HepG2 (cell line): ENCODE measurements at regions not wholly inside any gene's neighbourhood (a gene's known extent, or its start where the extent isn't known, plus 50 kb on each side); places are given as distances from the start of the nearest gene placed in this dataset.
A peak's percentile ranks its signal among the peaks of the same experiment; 100 is the strongest.

Experiments
- ATAC-seq: fragments of 200-7000 bp; cut with Tn5 transposase; 3 replicates; pipeline ENCODE4 v1.9.1; 2020; ENCODE audit warnings: mild to moderate bottlenecking, moderate library complexity
- BruUV-seq: library from RNA; stranded (reverse); fragments of 400-500 nt; replicated peaks from 2 replicates; lab custom pipeline; 2021; lab: Mats Ljungman, UMichigan
- CTCF ChIA-PET: fragments of 300-600 bp; formaldehyde crosslinking; extraction: SDS; loops from one replicate; lab custom pipeline; 2021; ENCODE audit warnings: low total read pairs, inconsistent platforms, low intra/inter-chr PET ratio; lab: Yijun Ruan, JAX
- POLR2A ChIA-PET: fragments of 350-600 bp; sonication (Branson Sonifier 250); formaldehyde crosslinking; loops from one replicate; lab custom pipeline; 2020; ENCODE audit warnings: antibody characterized with exemption, inconsistent platforms; lab: Yijun Ruan, JAX
- DNase-seq: peaks from one replicate; pipeline ENCODE4 v3.0.0-alpha.2; 2015; ENCODE audit warnings: low spot score
- FAIRE-seq: peaks from 3 replicates; lab custom pipeline; 2011; peaks lifted over from hg19 to GRCh38; lab: Jason Lieb, UNC
- H2AFZ ChIP-seq: one replicate; pipeline ENCODE4 v1.6.1; 2011; ENCODE audit warnings: low read length, inconsistent platforms
- H3K27ac ChIP-seq: fragments of 300-600 bp; 3 replicates; pipeline ENCODE4 v1.8.0; 2011; ENCODE audit warnings: mixed run types, mild to moderate bottlenecking, mixed read lengths, low read length, inconsistent platforms; ENCODE audit not compliant: insufficient read depth; ENCODE audit errors: extremely low read length
- H3K27me3 ChIP-seq, 2 experiments: fragments of 200-600 bp in 1 of 2; 2 replicates in 1 of 2; 3 replicates in 1 of 2; pipeline versions ENCODE4 v1.6.0 to v1.8.0; 2011; ENCODE audit warnings: low read length in 2 of 2, mild to moderate bottlenecking in 2 of 2, moderate library complexity in 2 of 2, inconsistent platforms in 1 of 2; ENCODE audit not compliant: insufficient read depth in 2 of 2, control insufficient read depth in 1 of 2
- H3K36me3 ChIP-seq, 2 experiments: fragments of 200-600 bp in 1 of 2; replicated peaks in 1 of 2; 2 replicates in 1 of 2; 3 replicates in 1 of 2; pipeline versions ENCODE4 v1.5.1 to v1.8.0; 2011; ENCODE audit warnings: low read length in 2 of 2, inconsistent platforms in 1 of 2; ENCODE audit not compliant: insufficient read depth in 2 of 2, control insufficient read depth in 1 of 2
- H3K4me1 ChIP-seq: 2 replicates; pipeline ENCODE4 v1.5.1; 2012; ENCODE audit warnings: low read length, inconsistent platforms; ENCODE audit not compliant: insufficient read depth
- H3K4me2 ChIP-seq: 2 replicates; pipeline ENCODE4 v1.6.0; 2011; ENCODE audit warnings: low read depth, low read length, inconsistent platforms
- H3K4me3 ChIP-seq, 3 experiments: fragments of 200-600 bp in 1 of 3; sonication (generic), shearing (Covaris generic) in 1 of 3; replicated peaks in 1 of 3; 2 replicates each; pipeline ENCODE4 v1.5.1; 2011 to 2016; ENCODE audit warnings: low read length in 3 of 3, inconsistent platforms in 2 of 3, low read depth in 2 of 3, mild to moderate bottlenecking in 2 of 3, control low read depth in 1 of 3, mixed read lengths in 1 of 3; ENCODE audit not compliant: insufficient read depth in 1 of 3
- H3K79me2 ChIP-seq: one replicate; pipeline ENCODE4 v1.6.1; 2011; ENCODE audit warnings: low read length, inconsistent platforms; ENCODE audit not compliant: insufficient read depth
- H3K9ac ChIP-seq: 2 replicates; pipeline ENCODE4 v1.6.0; 2011; ENCODE audit warnings: mild to moderate bottlenecking, low read depth, low read length, inconsistent platforms; ENCODE audit not compliant: insufficient read depth
- H3K9me3 ChIP-seq: 2 replicates; pipeline ENCODE4 v1.5.1; 2012; ENCODE audit warnings: mild to moderate bottlenecking, low read length
- H4K20me1 ChIP-seq: 2 replicates; pipeline ENCODE4 v1.6.0; 2011; ENCODE audit warnings: inconsistent platforms, mild to moderate bottlenecking, low read length, moderate library complexity; ENCODE audit not compliant: insufficient read depth
- ARNT ChIP-seq: fragments of 450-650 bp; IDR thresholded peaks from 2 replicates; pipeline ENCODE4 v1.6.1; 2017
- HOXD1 ChIP-seq: sonication (generic); formaldehyde crosslinking; IDR thresholded peaks from 2 replicates; pipeline ENCODE4 v1.5.0; 2020; ENCODE audit warnings: missing genetic modification reagents
- KLF9 ChIP-seq: IDR thresholded peaks from 2 replicates; pipeline ENCODE4 v1.6.1; 2016; ENCODE audit warnings: low read depth
- NFYC ChIP-seq: IDR thresholded peaks from 2 replicates; pipeline ENCODE4 v1.6.1; 2016; ENCODE audit warnings: missing genetic modification reagents, missing compliant biosample characterization
- PHF5A ChIP-seq: IDR thresholded peaks from one replicate; pipeline ENCODE4 v1.6.1; 2018; ENCODE audit warnings: low read depth, missing genetic modification reagents; ENCODE audit not compliant: unreplicated experiment
- SOX6 ChIP-seq, 2 experiments: fragments of 450-650 bp in 1 of 2; sonication (generic) in 1 of 2; formaldehyde crosslinking in 1 of 2; IDR thresholded peaks; 2 replicates each; pipeline versions ENCODE4 v1.4.0 to v1.6.1; 2017 to 2020; ENCODE audit warnings: antibody characterized with exemption in 1 of 2, mild to moderate bottlenecking in 1 of 2, missing genetic modification reagents in 1 of 2
- SP4 ChIP-seq: sonication (generic); formaldehyde crosslinking; IDR thresholded peaks from 2 replicates; pipeline ENCODE4 v1.8.1; 2023; ENCODE audit warnings: mild to moderate bottlenecking, missing genetic modification reagents
- ZNF530 ChIP-seq: sonication (generic); formaldehyde crosslinking; IDR thresholded peaks from 2 replicates; pipeline ENCODE4 v1.5.0; 2020; ENCODE audit warnings: low read depth, mild to moderate bottlenecking, missing genetic modification reagents
- WGBS: methylation state at CpG from one replicate; pipeline ENCODE4 v1.1.6; 2017; ENCODE audit warnings: low lambda C conversion rate; 5-methylcytosine and 5-hydroxymethylcytosine counted together
- in situ Hi-C: cut with HindIII; loops from 2 replicates; pipeline ENCODE4 v1.10.0; 2017; ENCODE audit warnings: low pct_unique_long_range_greater_than_20kb; ENCODE audit not compliant: extremely low pct_ligation_motif_present
- intact Hi-C: fragments of 100-400 bp; cut with micrococcal nuclease; formaldehyde crosslinking; loops from one replicate; pipeline ENCODE4 v1.10.0; 2022; ENCODE audit not compliant: unreplicated experiment
- TF ChIP-seq, protein P1 (sequence below): sonication (generic); formaldehyde crosslinking; IDR thresholded peaks from 2 replicates; pipeline ENCODE4 v1.5.0; 2020; ENCODE audit warnings: mild to moderate bottlenecking, missing genetic modification reagents, borderline replicate concordance
- TF ChIP-seq, protein P2 (sequence below): fragments of 450-650 bp; IDR thresholded peaks from 2 replicates; pipeline ENCODE4 v1.6.1; 2016
- TF ChIP-seq, protein P3 (sequence below): sonication (generic); formaldehyde crosslinking; IDR thresholded peaks from 2 replicates; pipeline ENCODE4 v1.5.0; 2020; ENCODE audit warnings: missing genetic modification reagents, mild to moderate bottlenecking, borderline replicate concordance
- TF ChIP-seq, protein P4 (sequence below): IDR thresholded peaks from 2 replicates; pipeline ENCODE4 v1.6.1; 2016; ENCODE audit warnings: low read depth, missing genetic modification reagents, missing compliant biosample characterization

DNA sequence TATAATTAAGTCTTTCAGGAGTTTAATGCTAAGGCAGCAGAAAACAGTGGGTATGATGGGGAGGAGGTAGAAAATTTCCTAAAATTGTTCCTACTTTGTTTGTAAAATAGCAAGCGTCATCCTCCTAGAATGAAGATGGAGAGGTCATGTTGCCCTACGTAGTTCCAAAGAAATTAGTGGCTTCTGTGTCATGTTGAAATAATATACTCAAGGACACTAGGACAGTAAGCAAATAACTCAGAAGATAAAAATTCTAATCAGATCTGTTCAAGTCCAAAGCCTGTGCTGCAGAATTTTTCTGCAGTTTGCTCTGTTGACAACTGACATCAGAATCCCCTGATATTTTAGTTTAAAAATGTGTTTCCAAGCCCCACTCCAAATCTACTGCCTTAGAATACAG is 486.3 kb downstream of the DIRAS2 start (continued):
- TF ChIP-seq SOX6 (IDR thresholded peaks at IDR 0.05), result no peak
- TF ChIP-seq SOX6 (CRISPR knock-in tag; IDR thresholded peaks at IDR 0.05), result no peak
- TF ChIP-seq, protein P1, sequence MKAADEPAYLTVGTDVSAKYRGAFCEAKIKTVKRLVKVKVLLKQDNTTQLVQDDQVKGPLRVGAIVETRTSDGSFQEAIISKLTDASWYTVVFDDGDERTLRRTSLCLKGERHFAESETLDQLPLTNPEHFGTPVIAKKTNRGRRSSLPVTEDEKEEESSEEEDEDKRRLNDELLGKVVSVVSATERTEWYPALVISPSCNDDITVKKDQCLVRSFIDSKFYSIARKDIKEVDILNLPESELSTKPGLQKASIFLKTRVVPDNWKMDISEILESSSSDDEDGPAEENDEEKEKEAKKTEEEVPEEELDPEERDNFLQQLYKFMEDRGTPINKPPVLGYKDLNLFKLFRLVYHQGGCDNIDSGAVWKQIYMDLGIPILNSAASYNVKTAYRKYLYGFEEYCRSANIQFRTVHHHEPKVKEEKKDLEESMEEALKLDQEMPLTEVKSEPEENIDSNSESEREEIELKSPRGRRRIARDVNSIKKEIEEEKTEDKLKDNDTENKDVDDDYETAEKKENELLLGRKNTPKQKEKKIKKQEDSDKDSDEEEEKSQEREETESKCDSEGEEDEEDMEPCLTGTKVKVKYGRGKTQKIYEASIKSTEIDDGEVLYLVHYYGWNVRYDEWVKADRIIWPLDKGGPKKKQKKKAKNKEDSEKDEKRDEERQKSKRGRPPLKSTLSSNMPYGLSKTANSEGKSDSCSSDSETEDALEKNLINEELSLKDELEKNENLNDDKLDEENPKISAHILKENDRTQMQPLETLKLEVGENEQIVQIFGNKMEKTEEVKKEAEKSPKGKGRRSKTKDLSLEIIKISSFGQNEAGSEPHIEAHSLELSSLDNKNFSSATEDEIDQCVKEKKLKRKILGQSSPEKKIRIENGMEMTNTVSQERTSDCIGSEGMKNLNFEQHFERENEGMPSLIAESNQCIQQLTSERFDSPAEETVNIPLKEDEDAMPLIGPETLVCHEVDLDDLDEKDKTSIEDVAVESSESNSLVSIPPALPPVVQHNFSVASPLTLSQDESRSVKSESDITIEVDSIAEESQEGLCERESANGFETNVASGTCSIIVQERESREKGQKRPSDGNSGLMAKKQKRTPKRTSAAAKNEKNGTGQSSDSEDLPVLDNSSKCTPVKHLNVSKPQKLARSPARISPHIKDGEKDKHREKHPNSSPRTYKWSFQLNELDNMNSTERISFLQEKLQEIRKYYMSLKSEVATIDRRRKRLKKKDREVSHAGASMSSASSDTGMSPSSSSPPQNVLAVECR (CRISPR knock-in tag), result no peak
- TF ChIP-seq PHF5A (CRISPR knock-in tag), result no peak

DNA sequence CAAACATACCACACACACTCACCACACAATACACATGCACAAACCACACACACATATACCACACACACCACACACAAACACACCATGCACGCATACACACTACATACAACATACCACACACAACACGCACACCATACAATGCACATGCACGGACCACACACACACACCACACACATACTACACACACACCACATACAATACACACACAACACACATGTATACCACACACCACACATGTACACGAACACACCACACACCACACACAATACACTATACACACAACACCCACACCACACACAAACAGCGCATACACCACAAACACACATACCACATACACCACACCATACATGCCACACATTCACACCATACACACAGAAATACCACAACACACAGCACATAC is 480.3 kb downstream of the DIRAS2 start:
- no peaks in the 10 kb centered on the region for H3K4me1 ChIP-seq
- no peak overlapping the region for H3K9ac ChIP-seq
- DNase-seq (no peak), ATAC-seq (no peak), FAIRE-seq (no peak)
- H3K79me2 ChIP-seq, result no peaks in the 10 kb centered on the region
- no peaks in the 10 kb centered on the region for H3K9me3 ChIP-seq
- no peaks in the 10 kb centered on the region for H3K36me3 ChIP-seq
- H2AFZ ChIP-seq, result no peak overlapping the region
- no peak overlapping the region for H3K4me2 ChIP-seq
- no TSS peak for BruUV-seq
- 60% methylated on average over 5 of the region's 5 CpGs for WGBS
- ChIA-PET CTCF (no interaction called here), POLR2A (no interaction called here)
- no peak overlapping the region for H3K4me3 ChIP-seq
- in situ Hi-C loops (no loop called here), intact Hi-C loops (no loop called here)
- H3K27ac ChIP-seq, result no peak overlapping the region
- no peaks in the 10 kb centered on the region for H3K27me3 ChIP-seq
- no peaks in the 10 kb centered on the region for H4K20me1 ChIP-seq
- no peak for TF ChIP-seq NFYC (CRISPR knock-in tag)
- no peak for TF ChIP-seq ZNF530 (CRISPR knock-in tag)
- no peak for TF ChIP-seq KLF9 (CRISPR knock-in tag)
- TF ChIP-seq, protein P2, sequence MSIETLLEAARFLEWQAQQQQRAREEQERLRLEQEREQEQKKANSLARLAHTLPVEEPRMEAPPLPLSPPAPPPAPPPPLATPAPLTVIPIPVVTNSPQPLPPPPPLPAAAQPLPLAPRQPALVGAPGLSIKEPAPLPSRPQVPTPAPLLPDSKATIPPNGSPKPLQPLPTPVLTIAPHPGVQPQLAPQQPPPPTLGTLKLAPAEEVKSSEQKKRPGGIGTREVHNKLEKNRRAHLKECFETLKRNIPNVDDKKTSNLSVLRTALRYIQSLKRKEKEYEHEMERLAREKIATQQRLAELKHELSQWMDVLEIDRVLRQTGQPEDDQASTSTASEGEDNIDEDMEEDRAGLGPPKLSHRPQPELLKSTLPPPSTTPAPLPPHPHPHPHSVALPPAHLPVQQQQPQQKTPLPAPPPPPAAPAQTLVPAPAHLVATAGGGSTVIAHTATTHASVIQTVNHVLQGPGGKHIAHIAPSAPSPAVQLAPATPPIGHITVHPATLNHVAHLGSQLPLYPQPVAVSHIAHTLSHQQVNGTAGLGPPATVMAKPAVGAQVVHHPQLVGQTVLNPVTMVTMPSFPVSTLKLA, result peak; percentile 68
- no peak for TF ChIP-seq SP4
- no peak for TF ChIP-seq HOXD1 (CRISPR knock-in tag)
- TF ChIP-seq ARNT, result 0 out of 2 replicates have a peak, but pooled peaks have one; percentile 26
- TF ChIP-seq, protein P3, sequence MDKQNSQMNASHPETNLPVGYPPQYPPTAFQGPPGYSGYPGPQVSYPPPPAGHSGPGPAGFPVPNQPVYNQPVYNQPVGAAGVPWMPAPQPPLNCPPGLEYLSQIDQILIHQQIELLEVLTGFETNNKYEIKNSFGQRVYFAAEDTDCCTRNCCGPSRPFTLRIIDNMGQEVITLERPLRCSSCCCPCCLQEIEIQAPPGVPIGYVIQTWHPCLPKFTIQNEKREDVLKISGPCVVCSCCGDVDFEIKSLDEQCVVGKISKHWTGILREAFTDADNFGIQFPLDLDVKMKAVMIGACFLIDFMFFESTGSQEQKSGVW, result no peak
- TF ChIP-seq, protein P4, sequence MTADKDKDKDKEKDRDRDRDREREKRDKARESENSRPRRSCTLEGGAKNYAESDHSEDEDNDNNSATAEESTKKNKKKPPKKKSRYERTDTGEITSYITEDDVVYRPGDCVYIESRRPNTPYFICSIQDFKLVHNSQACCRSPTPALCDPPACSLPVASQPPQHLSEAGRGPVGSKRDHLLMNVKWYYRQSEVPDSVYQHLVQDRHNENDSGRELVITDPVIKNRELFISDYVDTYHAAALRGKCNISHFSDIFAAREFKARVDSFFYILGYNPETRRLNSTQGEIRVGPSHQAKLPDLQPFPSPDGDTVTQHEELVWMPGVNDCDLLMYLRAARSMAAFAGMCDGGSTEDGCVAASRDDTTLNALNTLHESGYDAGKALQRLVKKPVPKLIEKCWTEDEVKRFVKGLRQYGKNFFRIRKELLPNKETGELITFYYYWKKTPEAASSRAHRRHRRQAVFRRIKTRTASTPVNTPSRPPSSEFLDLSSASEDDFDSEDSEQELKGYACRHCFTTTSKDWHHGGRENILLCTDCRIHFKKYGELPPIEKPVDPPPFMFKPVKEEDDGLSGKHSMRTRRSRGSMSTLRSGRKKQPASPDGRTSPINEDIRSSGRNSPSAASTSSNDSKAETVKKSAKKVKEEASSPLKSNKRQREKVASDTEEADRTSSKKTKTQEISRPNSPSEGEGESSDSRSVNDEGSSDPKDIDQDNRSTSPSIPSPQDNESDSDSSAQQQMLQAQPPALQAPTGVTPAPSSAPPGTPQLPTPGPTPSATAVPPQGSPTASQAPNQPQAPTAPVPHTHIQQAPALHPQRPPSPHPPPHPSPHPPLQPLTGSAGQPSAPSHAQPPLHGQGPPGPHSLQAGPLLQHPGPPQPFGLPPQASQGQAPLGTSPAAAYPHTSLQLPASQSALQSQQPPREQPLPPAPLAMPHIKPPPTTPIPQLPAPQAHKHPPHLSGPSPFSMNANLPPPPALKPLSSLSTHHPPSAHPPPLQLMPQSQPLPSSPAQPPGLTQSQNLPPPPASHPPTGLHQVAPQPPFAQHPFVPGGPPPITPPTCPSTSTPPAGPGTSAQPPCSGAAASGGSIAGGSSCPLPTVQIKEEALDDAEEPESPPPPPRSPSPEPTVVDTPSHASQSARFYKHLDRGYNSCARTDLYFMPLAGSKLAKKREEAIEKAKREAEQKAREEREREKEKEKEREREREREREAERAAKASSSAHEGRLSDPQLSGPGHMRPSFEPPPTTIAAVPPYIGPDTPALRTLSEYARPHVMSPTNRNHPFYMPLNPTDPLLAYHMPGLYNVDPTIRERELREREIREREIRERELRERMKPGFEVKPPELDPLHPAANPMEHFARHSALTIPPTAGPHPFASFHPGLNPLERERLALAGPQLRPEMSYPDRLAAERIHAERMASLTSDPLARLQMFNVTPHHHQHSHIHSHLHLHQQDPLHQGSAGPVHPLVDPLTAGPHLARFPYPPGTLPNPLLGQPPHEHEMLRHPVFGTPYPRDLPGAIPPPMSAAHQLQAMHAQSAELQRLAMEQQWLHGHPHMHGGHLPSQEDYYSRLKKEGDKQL (CRISPR knock-in tag), result no peak
